22Rv1 (cell line): ENCODE measurements at regions not wholly inside any gene's neighbourhood (a gene's known extent, or its start where the extent isn't known, plus 50 kb on each side); places are given as distances from the start of the nearest gene placed in this dataset.

Experiments used
- CTCF ChIP-seq: fragments of 450-650 bp; IDR thresholded peaks from 2 replicates; pipeline ENCODE4 v1.5.1; 2017; ENCODE audit warnings: mild to moderate bottlenecking
- ZFX ChIP-seq: fragments of 450-650 bp; IDR thresholded peaks from 2 replicates; pipeline ENCODE4 v1.6.1; 2017; ENCODE audit warnings: antibody characterized with exemption, borderline replicate concordance

GRCh38 chr18:54712306-54712705 is 116.0 kb upstream of the RAB27B start:
- TF ChIP-seq CTCF = no peak
- TF ChIP-seq ZFX = no peak
